ENCODE measurements at regions not wholly inside any gene's neighbourhood (a gene's known extent, or its start where the extent isn't known, plus 50 kb on each side); places are given as distances from the start of the nearest gene placed in this dataset.

GRCh38 chr4:129603241-129603931 is 507.4 kb downstream of the C4orf33 start:
- TF ChIP-seq ZNF48 (tag by site-specific recombination; IDR thresholded peaks at IDR 0.05) (no peak), ZNF146 (tag by site-specific recombination; IDR thresholded peaks at IDR 0.05) (no peak), ZBTB1 (tag by site-specific recombination; IDR thresholded peaks at IDR 0.05) (no peak), SETDB1 (IDR thresholded peaks at IDR 0.05; ENCODE audit: insufficient read length, low read length) (no peak), ZNF341 (tag by site-specific recombination; IDR thresholded peaks at IDR 0.05; ENCODE audit: low read depth) (no peak), ZNF561 (tag by site-specific recombination; IDR thresholded peaks at IDR 0.05; ENCODE audit: borderline replicate concordance) (no peak)
- TF ChIP-seq, protein P1, sequence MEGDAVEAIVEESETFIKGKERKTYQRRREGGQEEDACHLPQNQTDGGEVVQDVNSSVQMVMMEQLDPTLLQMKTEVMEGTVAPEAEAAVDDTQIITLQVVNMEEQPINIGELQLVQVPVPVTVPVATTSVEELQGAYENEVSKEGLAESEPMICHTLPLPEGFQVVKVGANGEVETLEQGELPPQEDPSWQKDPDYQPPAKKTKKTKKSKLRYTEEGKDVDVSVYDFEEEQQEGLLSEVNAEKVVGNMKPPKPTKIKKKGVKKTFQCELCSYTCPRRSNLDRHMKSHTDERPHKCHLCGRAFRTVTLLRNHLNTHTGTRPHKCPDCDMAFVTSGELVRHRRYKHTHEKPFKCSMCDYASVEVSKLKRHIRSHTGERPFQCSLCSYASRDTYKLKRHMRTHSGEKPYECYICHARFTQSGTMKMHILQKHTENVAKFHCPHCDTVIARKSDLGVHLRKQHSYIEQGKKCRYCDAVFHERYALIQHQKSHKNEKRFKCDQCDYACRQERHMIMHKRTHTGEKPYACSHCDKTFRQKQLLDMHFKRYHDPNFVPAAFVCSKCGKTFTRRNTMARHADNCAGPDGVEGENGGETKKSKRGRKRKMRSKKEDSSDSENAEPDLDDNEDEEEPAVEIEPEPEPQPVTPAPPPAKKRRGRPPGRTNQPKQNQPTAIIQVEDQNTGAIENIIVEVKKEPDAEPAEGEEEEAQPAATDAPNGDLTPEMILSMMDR (tag by site-specific recombination; IDR thresholded peaks at IDR 0.05), result no peak

Data from HEK293 (cell line).